Smooth muscle cell (in vitro differentiated cells): ENCODE measurements at regions not wholly inside any gene's neighbourhood (a gene's known extent, or its start where the extent isn't known, plus 50 kb on each side); places are given as distances from the start of the nearest gene placed in this dataset.

Experiments
- DNase-seq: peaks from one replicate; lab custom pipeline; 2025; ENCODE audit not compliant: unreplicated experiment; lab: John Stamatoyannopoulos, UW
- H2AFZ ChIP-seq: fragments of 200-600 bp; sonication (generic); 2 replicates; pipeline ENCODE4 v1.6.0; 2016; ENCODE audit warnings: antibody characterized with exemption, low read depth, mild to moderate bottlenecking
- H3F3A ChIP-seq: fragments of 200-600 bp; sonication (generic); 2 replicates; pipeline ENCODE4 v1.6.0; 2017; ENCODE audit warnings: antibody characterized with exemption, low read depth
- H3K27ac ChIP-seq: fragments of 200-600 bp; sonication (generic); 2 replicates; pipeline ENCODE4 v1.5.1; 2016; ENCODE audit warnings: low read depth, mild to moderate bottlenecking
- H3K27me3 ChIP-seq: fragments of 200-600 bp; sonication (generic); 2 replicates; pipeline ENCODE4 v1.6.1; 2016; ENCODE audit warnings: low read depth, mild to moderate bottlenecking
- H3K36me3 ChIP-seq: fragments of 200-600 bp; sonication (generic); 2 replicates; pipeline ENCODE4 v1.5.1; 2016; ENCODE audit warnings: low read depth
- H3K4me1 ChIP-seq: fragments of 200-600 bp; sonication (generic); 2 replicates; pipeline ENCODE4 v1.5.1; 2016; ENCODE audit warnings: low read depth
- H3K4me2 ChIP-seq: fragments of 200-600 bp; sonication (generic); 2 replicates; pipeline ENCODE4 v1.6.0; 2016; ENCODE audit warnings: mild to moderate bottlenecking
- H3K4me3 ChIP-seq: fragments of 200-600 bp; sonication (generic); 2 replicates; pipeline ENCODE4 v1.5.1; 2016; ENCODE audit warnings: mild to moderate bottlenecking
- H3K79me2 ChIP-seq: fragments of 200-600 bp; sonication (generic); 2 replicates; pipeline ENCODE4 v1.6.0; 2016; ENCODE audit warnings: low read depth, mild to moderate bottlenecking
- H3K9ac ChIP-seq: fragments of 200-600 bp; sonication (generic); 2 replicates; pipeline ENCODE4 v1.6.0; 2016; ENCODE audit warnings: low read depth
- H3K9me3 ChIP-seq: fragments of 200-600 bp; sonication (generic); replicated peaks from 2 replicates; pipeline ENCODE4 v1.5.1; 2016; ENCODE audit warnings: low read depth
- H4K20me1 ChIP-seq: fragments of 200-600 bp; sonication (generic); 2 replicates; pipeline ENCODE4 v1.6.0; 2016; ENCODE audit warnings: low read depth
- CTCF ChIP-seq: fragments of 200-600 bp; sonication (generic); IDR thresholded peaks from 2 replicates; pipeline ENCODE4 v1.5.1; 2017; ENCODE audit warnings: borderline replicate concordance, mild to moderate bottlenecking, antibody characterized with exemption; ENCODE audit not compliant: insufficient read depth, poor library complexity, severe bottlenecking
- WGBS: methylation state at CpG from one replicate; pipeline ENCODE4 v1.1.7; 2016; ENCODE audit warnings: low lambda C conversion rate; 5-methylcytosine and 5-hydroxymethylcytosine counted together

GRCh38 chr11:92071660-92072059 is 153.0 kb upstream of the FAT3 start:
- no peak overlapping the region for H3K4me2 ChIP-seq
- H3K27ac ChIP-seq, result no peak overlapping the region
- H3K79me2 ChIP-seq, result no peaks in the 10 kb centered on the region
- TF ChIP-seq CTCF, result no peak
- no peak for DNase-seq
- peaks cover 6% of the 10 kb centered on the region for H3K9me3 ChIP-seq
- H3F3A ChIP-seq, result no peaks in the 10 kb centered on the region
- H3K4me3 ChIP-seq, result no peak overlapping the region
- H3K9ac ChIP-seq, result no peak overlapping the region
- no peaks in the 10 kb centered on the region for H3K27me3 ChIP-seq
- no peaks in the 10 kb centered on the region for H4K20me1 ChIP-seq
- no peak overlapping the region for H2AFZ ChIP-seq
- no peaks in the 10 kb centered on the region for H3K4me1 ChIP-seq
- H3K36me3 ChIP-seq, result no peaks in the 10 kb centered on the region

- Histone ChIP-seq H3K9ac (no peak overlapping the region), H4K20me1 (no peaks in the 10 kb centered on the region), H3F3A (no peaks in the 10 kb centered on the region), H3K36me3 (no peaks in the 10 kb centered on the region), H3K9me3 (peaks cover 6% of the 10 kb centered on the region), H3K27me3 (no peaks in the 10 kb centered on the region), H3K4me1 (no peaks in the 10 kb centered on the region), H3K79me2 (no peaks in the 10 kb centered on the region), H3K27ac (no peak overlapping the region), H3K4me3 (no peak overlapping the region), H3K4me2 (no peak overlapping the region), H2AFZ (no peak overlapping the region)
- 89% methylated on average over 1 of the region's 1 CpG for WGBS
- peak; percentile 33 for TF ChIP-seq CTCF
- no peak for DNase-seq
Observed at GRCh38 chr11:92070026-92070889, 154.4 kb upstream of the FAT3 start.

- H4K20me1 ChIP-seq, result no peaks in the 10 kb centered on the region
- no peak overlapping the region for H3K27ac ChIP-seq
- no peak overlapping the region for H2AFZ ChIP-seq
- no peak for TF ChIP-seq CTCF
- no peaks in the 10 kb centered on the region for H3K79me2 ChIP-seq
- H3K9me3 ChIP-seq, result peaks cover 6% of the 10 kb centered on the region
- H3K36me3 ChIP-seq, result no peaks in the 10 kb centered on the region
- H3K4me3 ChIP-seq, result no peak overlapping the region
- H3K4me2 ChIP-seq, result no peak overlapping the region
- H3K4me1 ChIP-seq, result no peaks in the 10 kb centered on the region
- H3K9ac ChIP-seq, result no peak overlapping the region
- no peaks in the 10 kb centered on the region for H3F3A ChIP-seq
- no peak for DNase-seq
- H3K27me3 ChIP-seq, result no peaks in the 10 kb centered on the region
Observed at GRCh38 chr11:92067016-92067415, 157.6 kb upstream of the FAT3 start.

- Histone ChIP-seq H3F3A (no peaks in the 10 kb centered on the region), H3K79me2 (no peaks in the 10 kb centered on the region)
- 56% methylated on average over 3 of the region's 3 CpGs for WGBS
Observed at GRCh38 chr11:92061456-92062062, 163.1 kb upstream of the FAT3 start.

More at GRCh38 chr11:92061456-92062062, 163.1 kb upstream of the FAT3 start:
- DNase-seq, result no peak
- H3K9me3 ChIP-seq, result no peaks in the 10 kb centered on the region
- no peak overlapping the region for H3K4me2 ChIP-seq
- no peaks in the 10 kb centered on the region for H3K4me1 ChIP-seq
- no peak overlapping the region for H3K9ac ChIP-seq
- no peaks in the 10 kb centered on the region for H3K36me3 ChIP-seq
- no peak overlapping the region for H2AFZ ChIP-seq
- no peaks in the 10 kb centered on the region for H3K27me3 ChIP-seq
- H3K4me3 ChIP-seq, result no peak overlapping the region
- no peak overlapping the region for H3K27ac ChIP-seq
- no peaks in the 10 kb centered on the region for H4K20me1 ChIP-seq
- TF ChIP-seq CTCF, result no peak
